DMS153 (cell line): ENCODE measurements at regions not wholly inside any gene's neighbourhood (a gene's known extent, or its start where the extent isn't known, plus 50 kb on each side); places are given as distances from the start of the nearest gene placed in this dataset.
A peak's percentile ranks its signal among the peaks of the same experiment; 100 is the strongest.

Experiments used
- DNase-seq: peaks from one replicate; lab custom pipeline; 2025; lab: John Stamatoyannopoulos, UW

- DNase-seq = no peak
These were observed 154.5 kb upstream of the ANK2 start for GRCh38 chr4:112894951-112895350.

- DNase-seq = no peak
These were observed 153.4 kb upstream of the ANK2 start for GRCh38 chr4:112895811-112896608.

GRCh38 chr4:112896609-112897190 is 152.8 kb upstream of the ANK2 start:
- no peak for DNase-seq

GRCh38 chr4:112897543-112897942 is 151.9 kb upstream of the ANK2 start:
- no peak for DNase-seq

- DNase-seq = no peak
These were observed 150.9 kb upstream of the ANK2 start for GRCh38 chr4:112898357-112899141.

- no peak for DNase-seq
These were observed 149.0 kb upstream of the ANK2 start for GRCh38 chr4:112900416-112900815.

GRCh38 chr4:112901962-112902411 is 147.5 kb upstream of the ANK2 start:
- no peak for DNase-seq

GRCh38 chr4:112905728-112906127 is 143.7 kb upstream of the ANK2 start:
- DNase-seq = no peak

- DNase-seq = no peak
These were observed 140.9 kb upstream of the ANK2 start for GRCh38 chr4:112908511-112908910.

- no peak for DNase-seq
These were observed 139.2 kb upstream of the ANK2 start for GRCh38 chr4:112910109-112910736.

GRCh38 chr4:112916868-112917267 is 132.6 kb upstream of the ANK2 start:
- no peak for DNase-seq

GRCh38 chr4:112923516-112923915 is 125.9 kb upstream of the ANK2 start:
- DNase-seq = no peak

- DNase-seq = no peak
These were observed 122.6 kb upstream of the ANK2 start for GRCh38 chr4:112926819-112927218.

GRCh38 chr4:112927544-112927943 is 121.9 kb upstream of the ANK2 start:
- no peak for DNase-seq

- DNase-seq = no peak
These were observed 118.5 kb upstream of the ANK2 start for GRCh38 chr4:112931001-112931400.

GRCh38 chr4:112933790-112934189 is 115.7 kb upstream of the ANK2 start:
- no peak for DNase-seq

GRCh38 chr4:112938461-112939058 is 110.9 kb upstream of the ANK2 start:
- DNase-seq = peak; percentile 14

GRCh38 chr4:112939901-112940300 is 109.6 kb upstream of the ANK2 start:
- no peak for DNase-seq

- no peak for DNase-seq
These were observed 109.1 kb upstream of the ANK2 start for GRCh38 chr4:112940336-112940735.

- no peak for DNase-seq
These were observed 107.4 kb upstream of the ANK2 start for GRCh38 chr4:112942077-112942476.

GRCh38 chr4:112942997-112943396 is 106.5 kb upstream of the ANK2 start:
- DNase-seq = no peak

GRCh38 chr4:112944006-112944405 is 105.4 kb upstream of the ANK2 start:
- DNase-seq = no peak
